Thyroid gland (tissue), 4 donors: ENCODE measurements at regions not wholly inside any gene's neighbourhood (a gene's known extent, or its start where the extent isn't known, plus 50 kb on each side); places are given as distances from the start of the nearest gene placed in this dataset.

Experiments used
- CTCF ChIP-seq, 6 experiments: fragments of 200-600 bp in 3 of 6; fragments of 450-650 bp in 3 of 6; sonication (generic) in 3 of 6; IDR thresholded peaks; one replicate each; pipeline ENCODE4 v1.5.1; 2016 to 2019; ENCODE audit warnings: antibody characterized with exemption in 6 of 6, mild to moderate bottlenecking in 2 of 6, inconsistent platforms in 1 of 6, moderate library complexity in 1 of 6
- POLR2A ChIP-seq, 2 donors: fragments of 450-650 bp; IDR thresholded peaks; one replicate each; pipeline ENCODE4 v1.6.1; 2017; ENCODE audit warnings: antibody characterized with exemption in 2 of 2, mild to moderate bottlenecking in 2 of 2, moderate library complexity in 1 of 2

DNA sequence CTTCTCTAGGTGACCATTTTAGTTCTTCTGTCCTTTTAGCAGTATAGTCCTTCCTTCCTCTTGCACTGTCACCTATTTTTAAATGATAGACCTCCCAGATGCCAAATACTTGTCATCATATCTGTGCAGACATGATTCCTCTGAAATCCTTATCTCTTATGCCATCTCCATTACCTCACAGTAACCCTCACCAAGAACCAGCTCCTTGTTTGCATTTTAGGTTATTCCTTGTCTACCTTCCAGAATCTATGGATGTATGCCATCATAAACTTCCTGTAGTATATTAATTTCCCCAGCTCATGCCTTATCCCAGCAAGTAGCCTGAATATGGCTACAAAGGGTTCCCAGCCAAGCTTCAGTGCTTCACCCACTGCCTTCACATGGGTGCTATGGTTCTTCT, 1347.2 kb downstream of the ROBO1 start:
- TF ChIP-seq POLR2A (IDR thresholded peaks at IDR 0.05) = no peak
- no peak for TF ChIP-seq CTCF (IDR thresholded peaks at IDR 0.05)
